SKM-1 treated with dmso at 0.1 percent for 144 hours (cell line): ENCODE measurements at regions not wholly inside any gene's neighbourhood (a gene's known extent, or its start where the extent isn't known, plus 50 kb on each side); places are given as distances from the start of the nearest gene placed in this dataset.
"Not testable (repeated sequence)": the region's sequence is repeated elsewhere in the genome, so short reads cannot be mapped to it uniquely, and the experiment has no call there.

Experiments used
- DNase-seq: peaks from one replicate; lab custom pipeline; 2025; ENCODE audit not compliant: unreplicated experiment; lab: John Stamatoyannopoulos, UW

- DNase-seq, result no peak
Measured at GRCh38 chr3:169029674-169030285, 633.7 kb downstream of the MECOM start.

- DNase-seq, result no peak
Measured at GRCh38 chr3:169028716-169029115, 634.8 kb downstream of the MECOM start.

DNA sequence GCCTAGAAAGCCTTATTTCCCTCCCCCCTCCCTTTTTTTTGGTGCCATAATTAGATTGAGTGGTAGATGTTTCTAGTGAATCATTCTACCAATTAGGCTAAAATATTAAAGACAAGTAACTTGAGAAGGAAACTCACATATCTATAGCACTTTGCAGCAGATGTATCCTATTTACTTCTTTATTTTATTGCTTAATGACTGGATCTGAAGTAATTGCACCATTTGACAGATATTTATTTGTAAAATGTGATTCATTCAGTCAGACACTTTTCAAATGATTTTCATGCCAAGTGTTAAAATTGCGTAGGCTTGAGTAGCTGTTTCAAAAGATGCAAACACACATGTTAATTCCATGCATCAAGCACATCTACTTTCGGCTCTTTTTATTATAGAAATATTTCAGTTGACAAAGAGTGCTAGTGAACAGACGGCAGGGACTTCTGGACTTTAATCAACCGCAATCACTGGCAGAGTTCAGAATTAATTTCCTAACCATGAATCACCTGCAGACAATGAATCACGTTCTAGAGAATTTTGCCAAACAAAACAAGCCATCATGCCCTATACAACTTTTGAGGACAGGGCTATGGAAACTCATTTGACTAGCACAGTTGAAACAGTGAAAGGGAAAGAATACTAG lies 636.8 kb downstream of the MECOM start:
- DNase-seq, result no peak

DNA sequence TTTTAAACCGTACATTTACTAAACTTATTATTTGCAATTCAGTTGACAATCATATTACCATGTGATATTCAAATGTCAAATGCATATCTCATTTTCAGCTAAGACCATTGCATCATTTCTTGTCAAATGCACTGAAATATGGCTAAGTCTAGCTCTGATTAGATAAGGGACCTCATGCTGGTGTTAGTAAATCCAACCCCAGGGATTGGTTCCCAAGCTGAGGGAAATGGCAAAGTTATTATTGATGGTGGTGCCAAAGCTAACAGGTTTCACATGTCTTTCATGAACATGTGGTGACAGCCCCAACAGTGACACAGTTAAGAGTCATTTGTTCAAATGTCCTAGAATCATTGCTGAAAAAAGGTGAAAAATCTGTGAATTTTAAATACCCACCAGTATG lies 641.1 kb downstream of the MECOM start:
- DNase-seq, result no peak

DNA sequence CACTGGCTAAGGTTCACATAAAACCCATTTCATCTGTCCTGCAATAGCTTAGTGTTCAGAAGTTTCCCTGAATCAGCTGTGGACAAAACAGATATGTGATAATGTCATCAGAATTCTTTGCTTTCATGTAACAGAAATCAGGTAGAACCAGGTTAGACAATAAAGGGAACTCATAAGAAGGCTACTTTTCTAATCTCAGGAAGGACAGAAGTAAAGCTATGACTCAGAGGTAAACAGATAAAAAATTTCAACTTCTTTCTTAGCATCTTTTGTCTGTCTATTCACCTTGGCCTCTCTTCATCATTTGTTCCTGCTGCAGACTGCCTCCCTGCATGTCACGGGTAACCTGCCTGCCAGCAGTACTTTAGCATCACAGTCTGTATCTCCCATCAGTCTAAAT lies 643.1 kb downstream of the MECOM start:
- DNase-seq, result no peak

- DNase-seq, result no peak
Measured at GRCh38 chr3:169009453-169009852, 654.1 kb downstream of the MECOM start.

DNA sequence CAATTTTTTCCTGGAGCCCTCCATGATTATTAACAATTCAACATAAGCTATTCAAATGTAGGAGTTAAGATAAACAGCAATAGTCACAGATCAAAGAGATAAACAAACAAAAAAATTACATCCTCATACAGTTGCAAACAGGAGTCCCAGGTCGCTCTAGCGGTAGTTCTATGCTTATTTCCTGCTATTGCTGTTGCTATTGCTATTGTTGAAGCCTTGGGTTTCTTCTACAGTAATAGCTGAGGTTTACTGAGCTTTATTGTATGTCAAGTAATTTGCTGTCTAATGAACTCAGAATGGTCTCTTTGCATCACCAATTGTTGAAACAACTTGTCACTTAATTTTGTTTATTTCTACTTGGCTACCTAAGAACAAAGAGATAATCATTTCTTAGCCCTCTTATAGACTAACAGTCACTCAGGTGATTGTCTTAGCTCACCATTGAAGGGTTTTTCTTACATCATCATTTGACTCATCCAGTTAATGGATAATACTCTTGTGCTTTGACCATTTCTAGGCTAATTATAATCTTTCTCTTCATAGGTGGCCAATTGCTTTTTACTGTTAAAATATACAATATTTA lies 654.6 kb downstream of the MECOM start:
- DNase-seq, result no peak

- DNase-seq, result no peak
Measured at GRCh38 chr3:169007145-169007544, 656.4 kb downstream of the MECOM start.

GRCh38 chr3:169006398-169006797 lies 657.1 kb downstream of the MECOM start:
- not testable (repeated sequence) for DNase-seq

GRCh38 chr3:169002689-169003088 lies 660.8 kb downstream of the MECOM start:
- no peak for DNase-seq

GRCh38 chr3:168998792-168999191 lies 664.7 kb downstream of the MECOM start:
- no peak for DNase-seq

GRCh38 chr3:168997488-168997887 lies 666.0 kb downstream of the MECOM start:
- no peak for DNase-seq

DNA sequence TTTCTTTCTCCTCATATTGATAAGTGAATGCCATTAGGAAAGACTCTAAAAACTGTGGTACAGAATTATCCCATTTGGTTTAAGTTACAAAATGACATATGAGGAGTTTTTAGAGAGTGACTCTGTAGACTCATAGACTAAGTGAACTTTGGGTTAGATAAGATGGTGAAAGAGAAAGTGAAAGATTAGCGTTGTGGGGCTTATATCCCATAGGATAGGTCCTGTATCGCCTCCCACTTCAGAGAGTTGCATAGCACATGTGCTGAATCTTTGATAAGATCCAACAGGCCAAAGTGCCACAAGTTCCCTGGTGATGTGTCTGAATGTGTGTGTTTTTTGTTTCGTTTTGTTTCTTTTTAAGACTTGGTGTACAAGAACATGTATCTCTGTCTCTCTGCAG lies 666.9 kb downstream of the MECOM start:
- no peak for DNase-seq

DNA sequence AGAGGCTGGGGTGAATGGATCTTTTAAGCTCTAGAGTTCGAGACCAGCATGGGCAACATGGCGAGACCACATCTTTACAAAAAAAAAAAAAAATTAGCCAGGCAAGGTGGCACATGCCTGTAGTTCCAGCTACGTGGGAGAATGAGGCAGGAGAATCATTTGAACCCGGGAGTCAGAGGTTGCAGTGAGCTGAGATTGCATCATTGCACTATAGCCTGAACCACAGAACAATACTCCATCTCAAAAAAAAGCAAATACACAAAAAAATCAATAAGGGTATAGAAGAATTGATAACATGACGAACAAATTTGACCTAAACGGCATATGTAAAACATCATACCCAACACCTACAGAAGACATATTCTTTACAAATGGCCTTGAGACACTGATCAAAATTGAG lies 668.4 kb downstream of the MECOM start:
- DNase-seq, result no peak

- no peak for DNase-seq
Measured at GRCh38 chr3:168991803-168992202, 671.7 kb downstream of the MECOM start.

- no peak for DNase-seq
Measured at GRCh38 chr3:168990621-168991020, 672.9 kb downstream of the MECOM start.

- DNase-seq, result no peak
Measured at GRCh38 chr3:168990134-168990533, 673.4 kb downstream of the MECOM start.

DNA sequence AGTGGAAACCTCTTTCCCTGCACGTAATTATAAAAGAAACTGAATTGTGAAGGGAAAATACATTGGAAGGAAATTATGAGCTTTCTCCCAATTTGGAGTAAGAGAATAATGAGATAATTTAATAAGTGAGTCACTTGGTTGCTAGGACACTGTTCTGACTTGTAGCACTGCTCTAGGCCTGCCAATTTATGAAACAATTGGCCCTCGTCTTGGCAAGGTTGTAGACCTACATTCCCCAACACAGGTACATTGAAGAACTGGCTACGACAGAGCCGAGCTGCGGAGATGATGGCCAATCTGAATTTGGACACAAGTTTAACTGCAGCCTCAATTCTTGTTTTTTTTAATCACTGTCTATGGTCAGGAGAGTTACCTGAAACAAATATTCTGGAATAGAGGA lies 674.1 kb downstream of the MECOM start:
- DNase-seq, result no peak

- no peak for DNase-seq
Measured at GRCh38 chr3:168988853-168989252, 674.7 kb downstream of the MECOM start.

GRCh38 chr3:168984872-168985271 lies 678.6 kb downstream of the MECOM start:
- DNase-seq, result no peak

- no peak for DNase-seq
Measured at GRCh38 chr3:168983046-168983445, 680.5 kb downstream of the MECOM start.

- DNase-seq, result no peak
Measured at GRCh38 chr3:168981396-168981795, 682.1 kb downstream of the MECOM start.
